GM10248 (cell line): ENCODE measurements at regions not wholly inside any gene's neighbourhood (a gene's known extent, or its start where the extent isn't known, plus 50 kb on each side); places are given as distances from the start of the nearest gene placed in this dataset.

Source experiments
- CTCF ChIA-PET: fragments of 300-600 bp; sonication (Branson Sonifier 250); formaldehyde crosslinking; extraction: SDS; loops from one replicate; lab custom pipeline; 2021; ENCODE audit warnings: antibody characterized with exemption; lab: Yijun Ruan, JAX
- POLR2A ChIA-PET: fragments of 350-650 bp; sonication (Branson Sonifier 250); formaldehyde crosslinking; extraction: SDS; loops from one replicate; lab custom pipeline; 2020; ENCODE audit warnings: antibody characterized with exemption; lab: Yijun Ruan, JAX
- DNase-seq: peaks from one replicate; pipeline ENCODE4 v3.0.0; 2012; ENCODE audit errors: extremely low spot score
- CTCF ChIP-seq: IDR thresholded peaks from 2 replicates; pipeline ENCODE4 v1.5.1; 2012; ENCODE audit warnings: mild to moderate bottlenecking, low read depth; ENCODE audit errors: extremely low read depth, missing control alignments, control extremely low read depth

DNA sequence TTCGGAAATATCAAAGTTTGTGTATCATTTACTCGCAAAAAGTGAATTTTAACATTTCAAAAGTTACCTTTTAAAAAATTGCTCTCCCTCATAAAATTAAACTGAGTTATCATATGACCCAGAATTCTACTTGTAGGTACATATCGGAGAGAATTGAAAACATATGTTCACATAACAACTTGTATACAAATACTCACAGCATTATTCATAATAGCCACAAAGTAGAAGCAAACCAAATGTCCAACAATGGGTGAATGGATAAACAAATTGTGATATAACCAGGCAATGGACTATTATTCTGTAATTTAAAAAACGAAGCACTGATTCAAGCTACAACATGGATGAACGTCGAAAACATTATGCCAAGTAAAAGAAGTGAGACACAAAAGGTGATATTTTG, 412.0 kb upstream of the TCF4 start:
- CTCF ChIA-PET: no interaction called here

GRCh38 chr18:55999641-56000040, 411.6 kb upstream of the TCF4 start:
- DNase-seq: no peak
- no peak for TF ChIP-seq CTCF
- ChIA-PET CTCF (no interaction called here), POLR2A (no interaction called here)

More for the DNA sequence above, 412.0 kb upstream of the TCF4 start:
- no peak for TF ChIP-seq CTCF
- DNase-seq: no peak
- POLR2A ChIA-PET: no interaction called here

GRCh38 chr18:55998801-55999385, 410.9 kb upstream of the TCF4 start:
- ChIA-PET CTCF (interaction anchor here (1.0 to 1.3 kb wide), 3 partner anchors 9 to 64 kb away, joined by 3 to 4 read pairs (median 3); no protein-coding TSS in a partner anchor), POLR2A (no interaction called here)
- no peak for DNase-seq
- TF ChIP-seq CTCF: no peak

- TF ChIP-seq CTCF: no peak
- ChIA-PET POLR2A (no interaction called here), CTCF (interaction anchor here (1.0 to 1.8 kb wide), 4 partner anchors 10 to 63 kb away, joined by 3 to 4 read pairs (median 4); no protein-coding TSS in a partner anchor)
- no peak for DNase-seq
Measured at GRCh38 chr18:55998071-55998522, 410.1 kb upstream of the TCF4 start.

DNA sequence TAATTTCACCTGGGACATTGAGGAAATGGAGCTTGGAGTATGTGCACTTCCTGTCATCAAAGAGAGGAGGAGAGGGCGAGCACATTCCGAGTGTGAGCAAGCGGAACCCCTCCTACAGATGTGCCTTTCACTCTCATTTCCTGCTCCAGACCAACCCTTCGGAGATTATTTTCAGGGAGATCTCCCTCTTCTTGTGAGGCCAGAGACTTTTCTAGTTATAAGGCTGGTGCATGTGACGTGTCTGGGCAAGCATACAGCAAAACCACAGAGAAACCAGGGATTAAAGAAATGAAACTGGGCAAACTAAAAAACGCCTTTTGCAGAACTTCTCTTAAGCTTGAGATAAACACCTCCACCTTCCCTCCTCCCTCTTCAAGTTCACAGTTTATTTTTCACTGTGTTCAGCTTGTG, 409.2 kb upstream of the TCF4 start:
- TF ChIP-seq CTCF: no peak
- no peak for DNase-seq
- ChIA-PET CTCF (interaction anchor here (1.8 kb wide), 1 partner anchor 14 kb away, joined by 4 read pairs; no protein-coding TSS in a partner anchor), POLR2A (no interaction called here)

GRCh38 chr18:55996717-55997116, 408.7 kb upstream of the TCF4 start:
- DNase-seq: no peak
- no peak for TF ChIP-seq CTCF
- CTCF ChIA-PET: interaction anchor here (1.8 kb wide), 1 partner anchor 14 kb away, joined by 4 read pairs; no protein-coding TSS in a partner anchor
- POLR2A ChIA-PET: no interaction called here
